ENCODE measurements at regions not wholly inside any gene's neighbourhood (a gene's known extent, or its start where the extent isn't known, plus 50 kb on each side); places are given as distances from the start of the nearest gene placed in this dataset.

DNA sequence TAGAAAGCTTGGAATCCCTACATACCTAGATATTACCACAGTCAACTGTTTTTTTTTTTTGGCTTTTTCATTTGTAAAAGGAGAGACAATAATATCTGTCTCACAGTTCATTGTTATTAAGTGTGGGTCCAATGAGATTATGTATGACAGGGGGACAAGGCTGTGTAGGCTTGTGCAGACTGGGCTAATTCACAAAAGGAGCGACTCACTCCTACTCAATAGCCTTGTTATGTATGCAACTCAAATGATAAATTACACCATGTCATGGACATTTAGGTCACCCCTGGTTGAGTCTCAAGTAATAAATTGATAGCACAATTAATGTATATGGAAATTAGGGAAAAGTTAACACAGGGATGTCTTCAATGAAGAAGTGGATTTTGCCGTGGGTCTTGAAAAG is 208.2 kb upstream of the MAP3K7 start (continued):
- TF ChIP-seq CHD7 (IDR thresholded peaks at IDR 0.05; ENCODE audit: insufficient replicate concordance, low read length) (no peak), RNF2 (IDR thresholded peaks at IDR 0.05; ENCODE audit: borderline replicate concordance, low read depth, low read length, missing control alignments, poor library complexity, severe bottlenecking) (no peak), CHD2 (IDR thresholded peaks at IDR 0.05; ENCODE audit: low read length) (no peak), CTBP2 (IDR thresholded peaks at IDR 0.05; ENCODE audit: borderline replicate concordance, insufficient read depth, insufficient read length, low read length) (no peak), EZH2 (IDR thresholded peaks at IDR 0.05; ENCODE audit: low read depth, low read length, severe bottlenecking) (no peak), SIX5 (IDR thresholded peaks at IDR 0.05; ENCODE audit: low read depth, low read length) (no peak), FOSL1 (IDR thresholded peaks at IDR 0.05; ENCODE audit: insufficient read depth, low read depth, low read length) (no peak), YY1 (IDR thresholded peaks at IDR 0.05; ENCODE audit: low read depth, low read length) (no peak), KDM1A (IDR thresholded peaks at IDR 0.05; ENCODE audit: borderline replicate concordance, low read length) (no peak), POU5F1 (IDR thresholded peaks at IDR 0.05; ENCODE audit: low read depth, low read length) (no peak), MAFK (IDR thresholded peaks at IDR 0.05; ENCODE audit: low read depth, low read length) (no peak)

Data from H1 (cell line).